ENCODE measurements at regions not wholly inside any gene's neighbourhood (a gene's known extent, or its start where the extent isn't known, plus 50 kb on each side); places are given as distances from the start of the nearest gene placed in this dataset.

- Histone ChIP-seq H3K27me3 (replicated peaks; ENCODE audit: insufficient read depth, low read depth, low read length, poor library complexity) (peaks cover 44% of the 10 kb centered on the region), H3K36me3 (ENCODE audit: insufficient read depth, low read length, poor library complexity, severe bottlenecking) (no peaks in the 10 kb centered on the region), H3K4me3 (ENCODE audit: low read depth, low read length, poor library complexity, severe bottlenecking) (no peak overlapping the region), H3K27ac (ENCODE audit: low read depth, low read length, poor library complexity, severe bottlenecking) (no peak overlapping the region), H3K9me3 (ENCODE audit: low read depth, low read length, poor library complexity, severe bottlenecking) (no peaks in the 10 kb centered on the region), H3K4me1 (ENCODE audit: insufficient read depth, low read length, poor library complexity, severe bottlenecking) (no peaks in the 10 kb centered on the region)
- no TSS peak for BruUV-seq (replicated peaks)
- ChIA-PET POLR2A (ENCODE audit: low non-redundant PET) (no interaction called here), CTCF (interaction anchor here (0.7 kb wide), 1 partner anchor 201 kb away, joined by 3 read pairs; no protein-coding TSS in a partner anchor)
- no peak for DNase-seq (ENCODE audit: low spot score)
- intact Hi-C loops (cut with micrococcal nuclease; ENCODE audit: unreplicated experiment), result no loop called here
- TF ChIP-seq CTCF (conservative IDR thresholded peaks at IDR 0.05; ENCODE audit: low read depth, low read length) (no peak), EZH2 (IDR thresholded peaks at IDR 0.05; ENCODE audit: borderline replicate concordance, low read depth, low read length, poor library complexity, severe bottlenecking) (no peak)
Measured at GRCh38 chr20:56859801-56860261, 230.7 kb downstream of the TFAP2C start.

GRCh38 chr20:56860413-56860812 is 231.3 kb downstream of the TFAP2C start:
- intact Hi-C loops (cut with micrococcal nuclease; ENCODE audit: unreplicated experiment), result no loop called here
- H3K4me1 ChIP-seq (ENCODE audit: insufficient read depth, low read length, poor library complexity, severe bottlenecking), result no peaks in the 10 kb centered on the region
- H3K36me3 ChIP-seq (ENCODE audit: insufficient read depth, low read length, poor library complexity, severe bottlenecking), result no peaks in the 10 kb centered on the region
- TF ChIP-seq CTCF (conservative IDR thresholded peaks at IDR 0.05; ENCODE audit: low read depth, low read length) (no peak), EZH2 (IDR thresholded peaks at IDR 0.05; ENCODE audit: borderline replicate concordance, low read depth, low read length, poor library complexity, severe bottlenecking) (no peak)
- no TSS peak for BruUV-seq (replicated peaks)
- no peak overlapping the region for H3K27ac ChIP-seq (ENCODE audit: low read depth, low read length, poor library complexity, severe bottlenecking)
- no peaks in the 10 kb centered on the region for H3K9me3 ChIP-seq (ENCODE audit: low read depth, low read length, poor library complexity, severe bottlenecking)
- no peak for DNase-seq (ENCODE audit: low spot score)
- CTCF ChIA-PET, result no interaction called here
- POLR2A ChIA-PET (ENCODE audit: low non-redundant PET), result no interaction called here
- peaks cover 48% of the 10 kb centered on the region for H3K27me3 ChIP-seq (replicated peaks; ENCODE audit: insufficient read depth, low read depth, low read length, poor library complexity)
- H3K4me3 ChIP-seq (ENCODE audit: low read depth, low read length, poor library complexity, severe bottlenecking), result no peak overlapping the region

- Histone ChIP-seq H3K4me3 (ENCODE audit: low read depth, low read length, poor library complexity, severe bottlenecking) (no peak overlapping the region), H3K36me3 (ENCODE audit: insufficient read depth, low read length, poor library complexity, severe bottlenecking) (no peaks in the 10 kb centered on the region), H3K27me3 (replicated peaks; ENCODE audit: insufficient read depth, low read depth, low read length, poor library complexity) (peaks cover 54% of the 10 kb centered on the region), H3K27ac (ENCODE audit: low read depth, low read length, poor library complexity, severe bottlenecking) (no peak overlapping the region), H3K4me1 (ENCODE audit: insufficient read depth, low read length, poor library complexity, severe bottlenecking) (no peaks in the 10 kb centered on the region), H3K9me3 (ENCODE audit: low read depth, low read length, poor library complexity, severe bottlenecking) (no peaks in the 10 kb centered on the region)
- no peak for DNase-seq (ENCODE audit: low spot score)
- intact Hi-C loops (cut with micrococcal nuclease; ENCODE audit: unreplicated experiment), result no loop called here
- ChIA-PET CTCF (no interaction called here), POLR2A (ENCODE audit: low non-redundant PET) (no interaction called here)
- no TSS peak for BruUV-seq (replicated peaks)
- TF ChIP-seq CTCF (conservative IDR thresholded peaks at IDR 0.05; ENCODE audit: low read depth, low read length) (no peak), EZH2 (IDR thresholded peaks at IDR 0.05; ENCODE audit: borderline replicate concordance, low read depth, low read length, poor library complexity, severe bottlenecking) (no peak)
Measured at GRCh38 chr20:56861590-56861989, 232.5 kb downstream of the TFAP2C start.
